SK-N-SH (cell line): ENCODE measurements at regions not wholly inside any gene's neighbourhood (a gene's known extent, or its start where the extent isn't known, plus 50 kb on each side); places are given as distances from the start of the nearest gene placed in this dataset.
A peak's percentile ranks its signal among the peaks of the same experiment; 100 is the strongest.

ENCODE experiments used
- CTCF ChIA-PET: fragments of 300-600, 350-600 bp; formaldehyde crosslinking; extraction: SDS; loops from one replicate; lab custom pipeline; 2021; lab: Yijun Ruan, JAX
- POLR2A ChIA-PET: fragments of 350-600 bp; sonication (Branson Sonifier 250); formaldehyde crosslinking; extraction: SDS; loops from one replicate; lab custom pipeline; 2020; ENCODE audit warnings: antibody characterized with exemption, inconsistent platforms; lab: Yijun Ruan, JAX
- DNase-seq: peaks from one replicate; pipeline ENCODE4 v3.0.0; 2012
- H2AFZ ChIP-seq: fragments of 200-600 bp; sonication (generic); 2 replicates; pipeline ENCODE4 v1.8.1; 2016; ENCODE audit warnings: antibody characterized with exemption, mild to moderate bottlenecking, low read depth
- H3F3A ChIP-seq: fragments of 200-600 bp; sonication (generic); replicated peaks from 2 replicates; pipeline ENCODE3; 2016; ENCODE audit warnings: antibody characterized with exemption, mild to moderate bottlenecking; ENCODE audit not compliant: insufficient read depth
- H3K27ac ChIP-seq, 2 experiments: fragments of 200-500 bp in 1 of 2; fragments of 200-600 bp in 1 of 2; sonication (Bioruptor generic) in 1 of 2; sonication (generic), shearing (Covaris generic) in 1 of 2; 2 replicates each; pipeline versions ENCODE4 v1.5.1 to v1.6.1; 2014 to 2016; ENCODE audit warnings: low read depth in 2 of 2, inconsistent platforms in 1 of 2, low read length in 1 of 2, mild to moderate bottlenecking in 1 of 2, mixed read lengths in 1 of 2
- H3K27me3 ChIP-seq: fragments of 200-600 bp; sonication (generic), shearing (Covaris generic); 2 replicates; pipeline ENCODE4 v1.6.1; 2016; ENCODE audit warnings: mixed run types; ENCODE audit not compliant: insufficient read depth
- H3K36me3 ChIP-seq, 2 experiments: fragments of 200-500 bp in 1 of 2; fragments of 200-600 bp in 1 of 2; sonication (Bioruptor generic) in 1 of 2; sonication (generic) in 1 of 2; replicated peaks in 1 of 2; 2 replicates each; pipeline versions ENCODE3 to v1.5.1; 2014 to 2016; ENCODE audit warnings: low read length in 1 of 2, mild to moderate bottlenecking in 1 of 2; ENCODE audit not compliant: insufficient read depth in 2 of 2, control insufficient read depth in 1 of 2
- H3K4me1 ChIP-seq, 2 experiments: fragments of 200-500 bp in 1 of 2; fragments of 200-600 bp in 1 of 2; sonication (Bioruptor generic) in 1 of 2; sonication (generic), shearing (Covaris generic) in 1 of 2; 2 replicates each; pipeline versions ENCODE4 v1.5.1 to v1.6.1; 2014 to 2016; ENCODE audit warnings: low read depth in 1 of 2, low read length in 1 of 2, mixed run types in 1 of 2; ENCODE audit not compliant: insufficient read depth in 2 of 2, control insufficient read depth in 1 of 2
- H3K4me2 ChIP-seq: fragments of 200-600 bp; sonication (generic), shearing (Covaris generic); 2 replicates; pipeline ENCODE4 v1.6.1; 2017; ENCODE audit warnings: mixed run types
- H3K4me3 ChIP-seq, 2 experiments: fragments of 200-500 bp in 1 of 2; fragments of 200-600 bp in 1 of 2; sonication (Bioruptor generic) in 1 of 2; sonication (generic), shearing (Covaris generic) in 1 of 2; 2 replicates each; pipeline versions ENCODE4 v1.5.1 to v1.8.1; 2014 to 2016; ENCODE audit warnings: low read depth in 2 of 2, inconsistent platforms in 1 of 2, low read length in 1 of 2, mild to moderate bottlenecking in 1 of 2, mixed read lengths in 1 of 2, moderate library complexity in 1 of 2
- H3K79me2 ChIP-seq: fragments of 200-600 bp; sonication (generic); 2 replicates; pipeline ENCODE4 v1.8.1; 2017; ENCODE audit warnings: mild to moderate bottlenecking; ENCODE audit not compliant: insufficient read depth
- H3K9ac ChIP-seq: fragments of 200-600 bp; sonication (generic); 2 replicates; pipeline ENCODE4 v1.6.1; 2017; ENCODE audit warnings: mixed run types
- H3K9me2 ChIP-seq: fragments of 200-600 bp; sonication (generic); 2 replicates; pipeline ENCODE4 v1.6.1; 2017; ENCODE audit warnings: mixed run types
- H3K9me3 ChIP-seq: fragments of 200-600 bp; sonication (generic); 2 replicates; pipeline ENCODE4 v1.6.1; 2017; ENCODE audit warnings: mixed run types, mild to moderate bottlenecking, moderate library complexity
- H4K20me1 ChIP-seq: fragments of 200-600 bp; sonication (generic); 2 replicates; pipeline ENCODE4 v1.6.1; 2017; ENCODE audit warnings: mild to moderate bottlenecking, mixed run types; ENCODE audit not compliant: insufficient read depth
- CHD2 ChIP-seq: fragments of 150-350 bp; IDR thresholded peaks from 2 replicates; pipeline ENCODE4 v1.6.1; 2018; ENCODE audit warnings: low read length; ENCODE audit not compliant: partially characterized antibody
- CTCF ChIP-seq: fragments of 200-600 bp; sonication (generic); IDR thresholded peaks from 2 replicates; pipeline ENCODE4 v1.6.1; 2017; ENCODE audit warnings: antibody characterized with exemption, mild to moderate bottlenecking, moderate library complexity
- ELF1 ChIP-seq: IDR thresholded peaks from 2 replicates; pipeline ENCODE4 v1.4.0; 2012
- EZH2phosphoT487 ChIP-seq: fragments of 200-600 bp; sonication (generic); IDR thresholded peaks from 2 replicates; pipeline ENCODE4 v1.6.1; 2017; ENCODE audit warnings: low read depth, mixed run types, mild to moderate bottlenecking, antibody characterized with exemption, moderate library complexity, borderline replicate concordance
- FOSL2 ChIP-seq: IDR thresholded peaks from 2 replicates; pipeline ENCODE4 v1.4.0; 2012; ENCODE audit warnings: low read depth, mild to moderate bottlenecking, moderate library complexity, borderline replicate concordance
- FOXJ3 ChIP-seq: sonication (generic); formaldehyde crosslinking; IDR thresholded peaks from 2 replicates; pipeline ENCODE4 v1.5.1; 2020; ENCODE audit warnings: mild to moderate bottlenecking, missing genetic modification reagents
- FOXM1 ChIP-seq: IDR thresholded peaks from 2 replicates; pipeline ENCODE4 v1.4.0; 2012; ENCODE audit warnings: low read depth, mild to moderate bottlenecking
- GATA2 ChIP-seq: sonication (generic); formaldehyde crosslinking; IDR thresholded peaks from 2 replicates; pipeline ENCODE4 v1.5.0; 2020; ENCODE audit warnings: mild to moderate bottlenecking, missing genetic modification reagents
- IRF3 ChIP-seq: fragments of 150-350 bp; IDR thresholded peaks from 2 replicates; pipeline ENCODE4 v1.6.1; 2016; ENCODE audit warnings: mild to moderate bottlenecking, low read depth, low read length
- JUND ChIP-seq: IDR thresholded peaks from 2 replicates; pipeline ENCODE4 v1.4.0; 2012
- MAX ChIP-seq: IDR thresholded peaks from 2 replicates; pipeline ENCODE4 v1.4.0; 2012; ENCODE audit warnings: low read depth
- MEF2A ChIP-seq: IDR thresholded peaks from 2 replicates; pipeline ENCODE4 v1.4.0; 2012; ENCODE audit warnings: low read depth, borderline replicate concordance
- MXI1 ChIP-seq: IDR thresholded peaks from 2 replicates; pipeline ENCODE4 v1.6.1; 2012; ENCODE audit warnings: mild to moderate bottlenecking, low read depth, low read length, improper control_type of control experiment
- PBX3 ChIP-seq: IDR thresholded peaks from 2 replicates; pipeline ENCODE4; 2012
- POLR2AphosphoS5 ChIP-seq: IDR thresholded peaks from 2 replicates; pipeline ENCODE4 v1.6.1; 2012; ENCODE audit warnings: low read depth, low read length
- RAD21 ChIP-seq: IDR thresholded peaks from 2 replicates; pipeline ENCODE4 v1.6.1; 2012; ENCODE audit warnings: mild to moderate bottlenecking, low read length
- RCOR1 ChIP-seq: fragments of 150-350 bp; IDR thresholded peaks from 2 replicates; pipeline ENCODE4 v1.6.1; 2017; ENCODE audit warnings: antibody characterized with exemption, low read length
- RFX5 ChIP-seq: IDR thresholded peaks from 2 replicates; pipeline ENCODE4 v1.6.1; 2012; ENCODE audit warnings: mild to moderate bottlenecking, improper control_type of control experiment, low read length
- RXRA ChIP-seq: IDR thresholded peaks from 2 replicates; pipeline ENCODE4 v1.4.0; 2012; ENCODE audit warnings: low read depth, mild to moderate bottlenecking, borderline replicate concordance
- SMC3 ChIP-seq: IDR thresholded peaks from 2 replicates; pipeline ENCODE4 v1.6.1; 2012; ENCODE audit warnings: low read depth, low read length, improper control_type of control experiment
- TAF1 ChIP-seq: IDR thresholded peaks from 2 replicates; pipeline ENCODE4 v1.6.1; 2012; ENCODE audit warnings: low read depth, mild to moderate bottlenecking, low read length, moderate library complexity, borderline replicate concordance
- TEAD4 ChIP-seq: IDR thresholded peaks from 2 replicates; pipeline ENCODE4 v1.4.0; 2012; ENCODE audit warnings: mild to moderate bottlenecking, borderline replicate concordance; ENCODE audit not compliant: insufficient read depth
- USF1 ChIP-seq: IDR thresholded peaks from 2 replicates; pipeline ENCODE4 v1.4.0; 2012; ENCODE audit warnings: low read depth, borderline replicate concordance
- YY1 ChIP-seq: IDR thresholded peaks from 2 replicates; pipeline ENCODE4 v1.4.0; 2012; ENCODE audit warnings: low read depth, mild to moderate bottlenecking
- ZBTB33 ChIP-seq: IDR thresholded peaks from 2 replicates; pipeline ENCODE4 v1.4.0; 2012; ENCODE audit warnings: low read depth, borderline replicate concordance
- WGBS: methylation state at CpG from one replicate; pipeline ENCODE4 v1.1.6; 2017; ENCODE audit warnings: low lambda C conversion rate; 5-methylcytosine and 5-hydroxymethylcytosine counted together

- peak overlapping the region; percentile 70; the same call in 1 of the 2 replicates for H2AFZ ChIP-seq
- POLR2A ChIA-PET: no interaction called here
- H3K79me2 ChIP-seq: no peaks in the 10 kb centered on the region
- H3K27me3 ChIP-seq: no peaks in the 10 kb centered on the region
- H3K36me3 ChIP-seq: no peaks in the 10 kb centered on the region
- H3K4me3 ChIP-seq: no peak overlapping the region
- H3K9me2 ChIP-seq: no peaks in the 10 kb centered on the region
- WGBS: 24% methylated on average over 3 of the region's 3 CpGs
- H3F3A ChIP-seq: peaks cover 12% of the 10 kb centered on the region
- peak overlapping the region; percentile 17; the same call in 1 of the 2 replicates for H3K9ac ChIP-seq
- no peak for DNase-seq
- no peaks in the 10 kb centered on the region for H4K20me1 ChIP-seq
- H3K27ac ChIP-seq: peak overlapping the region; percentile 50 to 86; a peak in 3 of 4 replicates
- CTCF ChIA-PET: interaction anchor here (0.9 to 1.9 kb wide), 3 partner anchors 14 to 144 kb away, joined by 4 to 7 read pairs (median 4); no protein-coding TSS in a partner anchor
- peaks cover 0 to 10% of the 10 kb centered on the region in 2 experiments; a peak in 2 of 4 replicates for H3K4me1 ChIP-seq
- 0 out of 2 replicates have a peak, but pooled peaks cover 5% of the 10 kb centered on the region for H3K9me3 ChIP-seq
- H3K4me2 ChIP-seq: peak overlapping the region; percentile 45
- TF ChIP-seq POLR2AphosphoS5 (no peak), RFX5 (no peak), RAD21 (no peak), SMC3 (no peak), TAF1 (no peak), YY1 (no peak), RCOR1 (no peak), FOSL2 (peak; percentile 68; the same call in 1 of the 2 replicates), CHD2 (no peak), JUND (peak; percentile 71), GATA2 (CRISPR knock-in tag) (no peak), FOXM1 (no peak), TEAD4 (peak; percentile 49; the same call in 1 of the 2 replicates), FOXJ3 (CRISPR knock-in tag) (no peak), ZBTB33 (no peak), IRF3 (no peak), CTCF (no peak), USF1 (no peak), MEF2A (no peak), MAX (0 out of 2 replicates have a peak, but pooled peaks have one; percentile 39), RXRA (no peak), EZH2phosphoT487 (no peak), ELF1 (no peak), MXI1 (no peak), PBX3 (peak; percentile 31; the same call in 1 of the 2 replicates)
Measured at GRCh38 chr3:16033889-16034687, 140.4 kb upstream of the GALNT15 start.
